RCC 7860 (cell line): ENCODE measurements at regions not wholly inside any gene's neighbourhood (a gene's known extent, or its start where the extent isn't known, plus 50 kb on each side); places are given as distances from the start of the nearest gene placed in this dataset.
"Not testable (repeated sequence)": the region's sequence is repeated elsewhere in the genome, so short reads cannot be mapped to it uniquely, and the experiment has no call there.

Experiments used
- DNase-seq: peaks from one replicate; pipeline ENCODE4 v3.0.0-alpha.2; 2015; ENCODE audit warnings: low spot score
- FAIRE-seq: peaks from 2 replicates; lab custom pipeline; 2012; peaks lifted over from hg19 to GRCh38; lab: Jason Lieb, UNC

GRCh38 chr1:199472978-199473377, 554.5 kb upstream of the NR5A2 start:
- DNase-seq (no peak), FAIRE-seq (no peak)

DNA sequence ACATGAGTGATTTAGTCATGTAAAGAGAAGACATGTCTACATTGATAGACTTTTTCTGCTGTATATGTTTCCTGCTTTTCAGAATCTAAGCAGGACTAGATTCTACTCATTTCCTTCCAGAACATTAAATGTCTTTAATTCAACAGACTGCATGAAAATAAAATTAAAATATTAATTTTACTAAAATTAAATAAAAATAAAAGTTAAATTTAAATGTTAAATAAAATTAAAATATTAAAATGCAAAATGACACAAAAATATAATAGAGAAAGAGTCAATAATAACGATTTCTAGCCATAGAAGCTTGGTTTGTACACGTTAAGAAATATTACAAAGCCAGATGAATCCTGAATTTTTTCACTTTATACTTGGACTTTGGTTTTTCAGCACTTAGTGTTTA, 552.8 kb upstream of the NR5A2 start:
- peak; percentile 23 for FAIRE-seq
- DNase-seq = no peak

DNA sequence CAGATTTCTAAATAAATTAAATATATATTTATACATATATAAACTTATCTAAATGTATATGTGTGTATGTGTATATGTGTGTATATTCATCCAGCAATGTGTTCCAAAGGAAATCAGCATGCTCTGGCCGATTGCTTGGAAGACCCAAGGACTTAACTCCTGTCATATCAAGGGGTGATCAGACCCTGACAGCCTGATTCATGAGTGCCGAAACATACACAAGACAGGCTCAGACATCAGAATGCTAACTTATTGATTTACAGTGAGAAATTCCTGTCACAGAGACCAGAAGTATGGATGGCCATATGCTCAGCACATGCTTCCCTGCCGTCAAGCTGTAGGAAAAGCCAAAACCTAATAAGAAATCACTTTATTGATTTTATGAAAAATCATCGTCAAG, 545.1 kb upstream of the NR5A2 start:
- no peak for FAIRE-seq
- no peak for DNase-seq

- DNase-seq (no peak), FAIRE-seq (no peak)
Observed at GRCh38 chr1:199489594-199489993, 537.9 kb upstream of the NR5A2 start.

DNA sequence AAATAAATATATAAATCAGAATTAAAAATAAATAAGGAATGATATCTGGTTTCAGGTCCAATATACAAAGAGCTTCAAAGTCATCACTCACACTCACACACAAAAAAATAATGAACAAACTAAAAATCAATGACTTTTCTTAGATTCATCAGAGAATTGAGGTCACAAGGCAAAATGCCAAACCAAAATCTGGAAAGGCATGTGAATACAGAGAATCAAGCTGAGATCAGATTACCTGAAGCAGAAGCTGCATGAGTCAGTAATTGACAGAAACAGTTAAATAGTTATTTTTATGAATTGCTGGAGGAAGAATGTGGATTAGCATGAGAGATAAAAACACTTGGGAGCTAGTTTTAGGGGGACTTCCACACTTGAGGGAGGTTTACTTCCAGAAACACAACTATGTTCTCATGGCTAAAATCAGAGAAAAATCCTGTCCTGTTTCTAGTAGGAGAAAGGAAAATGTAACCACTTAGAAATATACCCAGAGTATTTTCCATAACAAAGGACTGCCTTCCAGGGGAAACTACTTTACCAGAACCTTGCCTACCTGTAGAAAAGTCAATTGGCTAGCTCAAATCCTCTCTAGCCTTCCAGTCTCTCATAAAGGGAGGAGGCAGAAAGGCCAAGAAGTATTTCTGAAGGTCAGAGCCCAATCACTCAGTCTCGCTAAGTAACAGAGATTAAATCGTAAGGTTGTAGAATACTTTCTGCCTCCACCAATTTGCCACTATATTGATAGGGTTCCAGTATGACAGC, 536.6 kb upstream of the NR5A2 start:
- FAIRE-seq = peak; percentile 50
- peak; percentile 24 for DNase-seq

- DNase-seq (no peak), FAIRE-seq (no peak)
Observed at GRCh38 chr1:199495432-199495831, 532.1 kb upstream of the NR5A2 start.

DNA sequence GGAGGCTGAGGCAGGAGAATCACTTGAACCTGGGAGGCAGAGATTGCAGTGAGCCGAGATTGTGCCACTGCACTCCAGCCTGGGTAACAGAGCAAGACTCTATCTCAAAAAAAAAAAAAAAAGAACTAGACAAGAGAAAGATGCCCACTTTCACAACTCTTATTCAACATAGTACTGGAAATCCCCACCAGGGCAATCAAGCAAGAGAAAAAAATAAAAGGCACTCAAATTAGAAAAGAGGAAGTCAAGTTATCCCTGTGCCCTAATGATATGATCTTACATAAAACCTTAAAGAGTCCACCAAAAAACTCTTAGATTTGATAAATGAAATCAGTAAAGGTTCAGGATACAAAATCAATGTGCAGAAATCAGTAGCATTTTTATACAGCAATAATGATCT, 528.7 kb upstream of the NR5A2 start:
- not testable (repeated sequence) for DNase-seq, FAIRE-seq

DNA sequence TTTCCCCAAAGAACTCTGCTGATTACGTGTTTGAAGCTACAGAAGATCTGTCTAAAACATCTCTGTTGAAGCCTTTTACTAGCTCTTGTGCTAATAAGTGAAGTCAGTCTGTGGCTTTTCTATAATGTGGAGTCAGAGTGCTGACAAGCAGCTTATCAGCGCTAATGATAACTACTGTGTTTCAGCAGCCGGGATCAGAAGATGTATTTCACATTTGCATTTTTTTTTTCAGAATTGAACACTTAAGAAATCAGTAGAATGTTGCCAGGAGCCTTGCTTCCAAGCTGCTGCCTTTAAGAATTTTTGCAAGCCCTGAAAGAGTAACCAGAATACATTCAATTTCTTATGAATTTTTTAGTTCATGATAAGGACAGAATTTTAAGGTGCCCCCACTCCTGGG, 519.4 kb upstream of the NR5A2 start:
- DNase-seq (no peak), FAIRE-seq (no peak)

GRCh38 chr1:199508653-199509052, 518.9 kb upstream of the NR5A2 start:
- FAIRE-seq (no peak), DNase-seq (peak; percentile 34)

GRCh38 chr1:199509456-199509855, 518.1 kb upstream of the NR5A2 start:
- no peak for DNase-seq
- no peak for FAIRE-seq

GRCh38 chr1:199510314-199510713, 517.2 kb upstream of the NR5A2 start:
- no peak for DNase-seq
- FAIRE-seq = no peak

DNA sequence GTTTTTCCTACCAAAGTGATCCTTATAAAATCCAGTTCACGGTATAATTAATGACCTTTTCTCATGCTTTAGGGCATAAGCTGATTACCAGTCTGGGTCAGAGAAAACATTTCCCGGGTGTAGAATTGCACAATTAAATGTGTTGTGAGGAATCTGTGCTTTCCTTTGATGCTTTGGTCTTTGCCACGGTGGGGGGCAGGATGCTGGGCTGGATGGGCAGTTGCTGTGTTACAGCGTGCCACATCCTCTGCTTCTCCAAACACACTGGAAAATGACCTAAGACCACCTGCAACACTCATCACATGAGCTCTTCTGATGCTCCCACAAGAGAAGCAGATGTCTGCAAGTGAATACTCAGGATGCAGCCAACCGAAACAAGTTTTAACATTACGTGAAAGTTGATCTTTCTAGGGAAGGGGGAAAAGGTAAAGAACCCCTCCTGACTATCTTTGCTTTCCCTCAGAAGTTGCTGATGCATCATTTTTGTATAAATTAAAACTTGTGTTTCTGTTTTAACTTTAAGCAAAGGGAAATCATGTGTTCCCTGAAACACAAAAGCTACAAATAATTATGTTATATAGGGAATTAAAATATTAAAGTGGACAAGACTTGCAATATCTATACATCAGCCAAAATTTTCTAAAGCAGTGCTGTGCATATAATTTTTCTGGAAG, 515.3 kb upstream of the NR5A2 start:
- no peak for FAIRE-seq
- DNase-seq = peak; percentile 52

DNA sequence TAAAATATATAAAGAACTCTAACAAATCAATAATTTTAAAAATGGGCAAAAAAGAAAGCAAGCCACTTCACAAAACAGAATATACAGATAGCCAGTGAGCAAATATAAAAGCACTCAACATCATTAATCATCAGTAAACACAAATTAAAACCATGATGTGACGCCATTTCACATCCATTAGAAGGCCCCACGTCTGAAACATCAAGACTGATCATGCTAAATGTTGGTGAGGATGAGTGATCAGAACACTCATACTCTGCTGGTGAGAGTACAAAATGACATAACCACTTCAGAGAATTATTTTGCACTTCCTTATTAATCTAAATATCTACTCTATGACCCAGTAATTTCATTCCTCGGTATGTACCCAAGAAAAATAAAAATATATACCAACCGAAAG, 512.2 kb upstream of the NR5A2 start:
- DNase-seq (no peak), FAIRE-seq (no peak)

DNA sequence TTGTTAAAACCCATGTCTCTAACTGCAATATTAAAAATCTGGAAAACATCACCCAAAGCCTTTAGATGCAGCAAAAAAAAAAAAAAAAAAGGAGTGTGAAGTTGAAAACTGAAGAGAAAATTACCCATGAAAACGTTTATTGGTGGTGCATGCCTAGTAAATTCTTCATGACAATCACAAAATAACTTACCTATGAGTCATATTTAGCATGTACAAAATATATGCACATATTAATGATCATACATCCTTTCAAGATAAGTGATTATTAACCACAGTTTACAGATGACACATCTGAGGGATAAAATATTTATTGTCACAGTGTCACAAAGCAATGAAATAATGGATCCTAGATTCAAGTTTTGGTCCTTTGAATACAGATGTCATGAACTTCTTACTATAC, 505.2 kb upstream of the NR5A2 start:
- no peak for FAIRE-seq
- DNase-seq = no peak

GRCh38 chr1:199522936-199523335, 504.6 kb upstream of the NR5A2 start:
- DNase-seq = no peak
- FAIRE-seq = no peak

DNA sequence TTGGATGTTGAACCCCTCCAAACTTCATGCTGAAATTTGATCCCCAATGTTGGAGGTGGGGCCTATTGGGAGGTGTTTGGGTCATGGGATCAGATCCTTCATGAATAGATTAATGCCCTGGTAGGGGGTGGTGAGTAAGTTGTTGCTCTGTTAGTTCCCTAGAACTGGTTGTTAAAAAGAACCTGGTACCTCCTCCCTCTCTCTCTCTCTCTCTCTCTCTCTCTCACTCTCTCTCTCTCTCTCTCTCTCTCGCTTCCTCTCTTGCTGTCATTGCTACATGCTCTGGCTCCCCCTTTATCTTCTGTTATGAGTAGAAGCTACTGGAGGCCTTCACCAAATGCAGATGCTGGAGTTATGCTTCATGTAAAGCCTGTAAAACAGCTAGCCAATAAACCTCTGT, 498.2 kb upstream of the NR5A2 start:
- DNase-seq (no peak), FAIRE-seq (no peak)

- FAIRE-seq, DNase-seq: not testable (repeated sequence)
Observed at GRCh38 chr1:199533361-199533760, 494.1 kb upstream of the NR5A2 start.

GRCh38 chr1:199545780-199546179, 481.7 kb upstream of the NR5A2 start:
- DNase-seq (peak; percentile 48), FAIRE-seq (no peak)

DNA sequence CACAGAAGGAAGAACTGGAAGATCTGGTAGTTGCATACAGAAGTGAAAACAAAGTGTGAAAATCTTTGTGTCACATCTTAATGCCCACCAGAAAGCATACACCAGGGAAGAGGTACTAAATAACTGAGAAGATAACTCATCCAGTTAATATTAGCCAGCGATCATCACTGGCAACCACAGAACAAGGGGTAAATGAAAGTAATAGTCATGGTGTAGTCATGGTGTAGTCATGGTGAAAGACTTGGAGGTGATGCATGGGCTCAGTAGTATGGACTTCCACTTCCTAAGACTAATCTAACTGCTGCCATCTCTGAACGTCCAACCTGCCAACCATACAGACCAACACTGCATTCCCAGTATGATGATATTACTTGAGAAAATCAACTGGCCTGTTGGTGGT, 481.2 kb upstream of the NR5A2 start:
- DNase-seq (peak; percentile 97), FAIRE-seq (peak; percentile 93)

- peak; percentile 78 for FAIRE-seq
- peak; percentile 31 for DNase-seq
Observed at GRCh38 chr1:199549421-199549820, 478.1 kb upstream of the NR5A2 start.

GRCh38 chr1:199550199-199551065, 477.1 kb upstream of the NR5A2 start:
- DNase-seq (peak; percentile 9), FAIRE-seq (no peak)
